Activated naive CD8-positive, alpha-beta T cell treated with anti-CD3 and anti-CD28 coated beads, Interleukin-2, amount 10 ng/mL, durations not matched to agents 7 days and 5 days (primary cell): ENCODE measurements at regions not wholly inside any gene's neighbourhood (a gene's known extent, or its start where the extent isn't known, plus 50 kb on each side); places are given as distances from the start of the nearest gene placed in this dataset.

Source experiments
- ATAC-seq: fragments of 150-1000 bp; cut with Tn5 transposase; one replicate; pipeline ENCODE4 v1.10.0; 2021; ENCODE audit warnings: low read depth, moderate library complexity
- POLR2A ChIA-PET: fragments of 350-600 bp; sonication (Branson Sonifier 250); formaldehyde crosslinking; loops from one replicate; lab custom pipeline; 2021; ENCODE audit warnings: antibody characterized with exemption; lab: Charles Lee
- DNase-seq: peaks from one replicate; pipeline ENCODE4 v3.0.0; 2021
- H3K27ac Mint-ChIP-seq: one replicate; pipeline ENCODE4 v1.8.0; 2022; ENCODE audit warnings: mild to moderate bottlenecking, mixed read lengths
- H3K27me3 Mint-ChIP-seq: one replicate; pipeline ENCODE4 v1.8.0; 2022; ENCODE audit warnings: mild to moderate bottlenecking, moderate library complexity, mixed read lengths
- H3K36me3 Mint-ChIP-seq: one replicate; pipeline ENCODE4 v1.8.0; 2021; ENCODE audit warnings: mild to moderate bottlenecking, mixed read lengths
- H3K4me1 Mint-ChIP-seq: one replicate; pipeline ENCODE4 v1.8.0; 2021; ENCODE audit warnings: mixed read lengths
- H3K4me3 Mint-ChIP-seq: one replicate; pipeline ENCODE4 v1.8.0; 2022; ENCODE audit warnings: mild to moderate bottlenecking, moderate library complexity, mixed read lengths
- H3K9me3 Mint-ChIP-seq: one replicate; pipeline ENCODE4 v1.8.0; 2021; ENCODE audit warnings: mixed read lengths

GRCh38 chr2:67706082-67706481, 308.9 kb downstream of the ETAA1 start:
- Mint-ChIP-seq H3K27ac (no peak overlapping the region), H3K4me1 (no peaks in the 10 kb centered on the region), H3K27me3 (no peaks in the 10 kb centered on the region), H3K4me3 (no peak overlapping the region), H3K9me3 (no peaks in the 10 kb centered on the region), H3K36me3 (no peaks in the 10 kb centered on the region)
- POLR2A ChIA-PET, result no interaction called here
- DNase-seq (no peak), ATAC-seq (no peak)

- no peaks in the 10 kb centered on the region for H3K27me3 Mint-ChIP-seq
- H3K27ac Mint-ChIP-seq, result no peak overlapping the region
- H3K4me1 Mint-ChIP-seq, result no peaks in the 10 kb centered on the region
- no peak for ATAC-seq
- H3K9me3 Mint-ChIP-seq, result no peaks in the 10 kb centered on the region
- no peaks in the 10 kb centered on the region for H3K36me3 Mint-ChIP-seq
- no peak overlapping the region for H3K4me3 Mint-ChIP-seq
- POLR2A ChIA-PET, result no interaction called here
- DNase-seq, result no peak
Measured at GRCh38 chr2:67707896-67708295, 310.8 kb downstream of the ETAA1 start.

GRCh38 chr2:67709835-67710234, 312.7 kb downstream of the ETAA1 start:
- Mint-ChIP-seq H3K27ac (no peak overlapping the region), H3K4me1 (no peaks in the 10 kb centered on the region), H3K9me3 (no peaks in the 10 kb centered on the region), H3K36me3 (no peaks in the 10 kb centered on the region), H3K27me3 (no peaks in the 10 kb centered on the region), H3K4me3 (no peak overlapping the region)
- DNase-seq (no peak), ATAC-seq (no peak)
- POLR2A ChIA-PET, result no interaction called here

GRCh38 chr2:67712484-67712883, 315.4 kb downstream of the ETAA1 start:
- POLR2A ChIA-PET, result no interaction called here
- DNase-seq (no peak), ATAC-seq (no peak)
- Mint-ChIP-seq H3K4me1 (no peaks in the 10 kb centered on the region), H3K36me3 (no peaks in the 10 kb centered on the region), H3K27ac (no peak overlapping the region), H3K4me3 (no peak overlapping the region), H3K27me3 (no peaks in the 10 kb centered on the region), H3K9me3 (no peaks in the 10 kb centered on the region)

GRCh38 chr2:67713376-67713775, 316.2 kb downstream of the ETAA1 start:
- Mint-ChIP-seq H3K27me3 (no peaks in the 10 kb centered on the region), H3K36me3 (no peaks in the 10 kb centered on the region), H3K9me3 (no peaks in the 10 kb centered on the region), H3K4me3 (no peak overlapping the region), H3K27ac (no peak overlapping the region), H3K4me1 (no peaks in the 10 kb centered on the region)
- POLR2A ChIA-PET, result no interaction called here
- DNase-seq (no peak), ATAC-seq (no peak)

GRCh38 chr2:67716895-67717396, 319.8 kb downstream of the ETAA1 start:
- no peak overlapping the region for H3K27ac Mint-ChIP-seq
- POLR2A ChIA-PET, result no interaction called here
- peaks cover 2% of the 10 kb centered on the region for H3K9me3 Mint-ChIP-seq
- no peaks in the 10 kb centered on the region for H3K27me3 Mint-ChIP-seq
- no peak for ATAC-seq
- no peaks in the 10 kb centered on the region for H3K4me1 Mint-ChIP-seq
- H3K4me3 Mint-ChIP-seq, result no peak overlapping the region
- no peak for DNase-seq
- no peaks in the 10 kb centered on the region for H3K36me3 Mint-ChIP-seq

- Mint-ChIP-seq H3K27ac (no peak overlapping the region), H3K9me3 (peaks cover 2% of the 10 kb centered on the region), H3K27me3 (no peaks in the 10 kb centered on the region), H3K4me1 (no peaks in the 10 kb centered on the region), H3K4me3 (no peak overlapping the region), H3K36me3 (no peaks in the 10 kb centered on the region)
- POLR2A ChIA-PET, result no interaction called here
- DNase-seq (no peak), ATAC-seq (no peak)
Measured at GRCh38 chr2:67717692-67718091, 320.6 kb downstream of the ETAA1 start.

- DNase-seq (no peak), ATAC-seq (no peak)
- Mint-ChIP-seq H3K9me3 (peaks cover 2% of the 10 kb centered on the region), H3K4me1 (no peaks in the 10 kb centered on the region), H3K27ac (no peak overlapping the region), H3K4me3 (no peak overlapping the region), H3K27me3 (no peaks in the 10 kb centered on the region), H3K36me3 (no peaks in the 10 kb centered on the region)
- POLR2A ChIA-PET, result no interaction called here
Measured at GRCh38 chr2:67719351-67719750, 322.2 kb downstream of the ETAA1 start.

GRCh38 chr2:67721516-67721915, 324.4 kb downstream of the ETAA1 start:
- H3K4me3 Mint-ChIP-seq, result no peak overlapping the region

GRCh38 chr2:67724261-67724660, 327.1 kb downstream of the ETAA1 start:
- Mint-ChIP-seq H3K27ac (no peak overlapping the region), H3K4me1 (no peaks in the 10 kb centered on the region)
- POLR2A ChIA-PET, result no interaction called here

More at GRCh38 chr2:67721516-67721915, 324.4 kb downstream of the ETAA1 start:
- H3K4me1 Mint-ChIP-seq, result no peaks in the 10 kb centered on the region
- POLR2A ChIA-PET, result no interaction called here
- H3K36me3 Mint-ChIP-seq, result no peaks in the 10 kb centered on the region
- no peaks in the 10 kb centered on the region for H3K27me3 Mint-ChIP-seq
- H3K27ac Mint-ChIP-seq, result no peak overlapping the region
- DNase-seq, result no peak
- no peak for ATAC-seq
- peaks cover 2% of the 10 kb centered on the region for H3K9me3 Mint-ChIP-seq

GRCh38 chr2:67725731-67726130, 328.6 kb downstream of the ETAA1 start:
- POLR2A ChIA-PET, result no interaction called here
- H3K36me3 Mint-ChIP-seq, result no peaks in the 10 kb centered on the region
- H3K4me1 Mint-ChIP-seq, result no peaks in the 10 kb centered on the region
- DNase-seq (no peak), ATAC-seq (no peak)
- H3K9me3 Mint-ChIP-seq, result peaks cover 2% of the 10 kb centered on the region
- H3K27ac Mint-ChIP-seq, result no peak overlapping the region
- no peaks in the 10 kb centered on the region for H3K27me3 Mint-ChIP-seq
- no peak overlapping the region for H3K4me3 Mint-ChIP-seq

More at GRCh38 chr2:67724261-67724660, 327.1 kb downstream of the ETAA1 start:
- no peak for DNase-seq
- no peak for ATAC-seq
- Mint-ChIP-seq H3K9me3 (peaks cover 2% of the 10 kb centered on the region), H3K4me3 (no peak overlapping the region), H3K27me3 (no peaks in the 10 kb centered on the region), H3K36me3 (no peaks in the 10 kb centered on the region)

GRCh38 chr2:67726416-67726815, 329.3 kb downstream of the ETAA1 start:
- H3K27ac Mint-ChIP-seq, result no peak overlapping the region
- no peak for ATAC-seq
- POLR2A ChIA-PET, result no interaction called here
- no peak for DNase-seq
- no peak overlapping the region for H3K4me3 Mint-ChIP-seq
- no peaks in the 10 kb centered on the region for H3K4me1 Mint-ChIP-seq
- H3K36me3 Mint-ChIP-seq, result no peaks in the 10 kb centered on the region
- no peaks in the 10 kb centered on the region for H3K9me3 Mint-ChIP-seq
- no peaks in the 10 kb centered on the region for H3K27me3 Mint-ChIP-seq

- no peaks in the 10 kb centered on the region for H3K27me3 Mint-ChIP-seq
- H3K27ac Mint-ChIP-seq, result no peak overlapping the region
- POLR2A ChIA-PET, result no interaction called here
- ATAC-seq, result no peak
- no peak for DNase-seq
- H3K4me1 Mint-ChIP-seq, result no peaks in the 10 kb centered on the region
- no peaks in the 10 kb centered on the region for H3K36me3 Mint-ChIP-seq
- H3K9me3 Mint-ChIP-seq, result no peaks in the 10 kb centered on the region
- no peak overlapping the region for H3K4me3 Mint-ChIP-seq
Measured at GRCh38 chr2:67727131-67727530, 330.0 kb downstream of the ETAA1 start.

GRCh38 chr2:67727623-67728022, 330.5 kb downstream of the ETAA1 start:
- no peak overlapping the region for H3K4me3 Mint-ChIP-seq
- POLR2A ChIA-PET, result no interaction called here
- H3K36me3 Mint-ChIP-seq, result no peaks in the 10 kb centered on the region
- H3K4me1 Mint-ChIP-seq, result no peaks in the 10 kb centered on the region
- DNase-seq, result no peak
- H3K27ac Mint-ChIP-seq, result no peak overlapping the region
- ATAC-seq, result no peak
- H3K27me3 Mint-ChIP-seq, result no peaks in the 10 kb centered on the region
- no peaks in the 10 kb centered on the region for H3K9me3 Mint-ChIP-seq

GRCh38 chr2:67729474-67729873, 332.3 kb downstream of the ETAA1 start:
- POLR2A ChIA-PET, result no interaction called here
- no peak for ATAC-seq
- no peaks in the 10 kb centered on the region for H3K27me3 Mint-ChIP-seq
- H3K4me1 Mint-ChIP-seq, result no peaks in the 10 kb centered on the region
- H3K36me3 Mint-ChIP-seq, result no peaks in the 10 kb centered on the region
- H3K27ac Mint-ChIP-seq, result no peak overlapping the region
- H3K4me3 Mint-ChIP-seq, result no peak overlapping the region
- H3K9me3 Mint-ChIP-seq, result no peaks in the 10 kb centered on the region
- no peak for DNase-seq
